Fibroblast of skin of right quadriceps (primary cell): ENCODE measurements at regions not wholly inside any gene's neighbourhood (a gene's known extent, or its start where the extent isn't known, plus 50 kb on each side); places are given as distances from the start of the nearest gene placed in this dataset.
"Not testable (repeated sequence)": the region's sequence is repeated elsewhere in the genome, so short reads cannot be mapped to it uniquely, and the experiment has no call there.

Experiments used
- DNase-seq: peaks from one replicate; pipeline ENCODE4 v3.0.0-alpha.2; 2013

DNA sequence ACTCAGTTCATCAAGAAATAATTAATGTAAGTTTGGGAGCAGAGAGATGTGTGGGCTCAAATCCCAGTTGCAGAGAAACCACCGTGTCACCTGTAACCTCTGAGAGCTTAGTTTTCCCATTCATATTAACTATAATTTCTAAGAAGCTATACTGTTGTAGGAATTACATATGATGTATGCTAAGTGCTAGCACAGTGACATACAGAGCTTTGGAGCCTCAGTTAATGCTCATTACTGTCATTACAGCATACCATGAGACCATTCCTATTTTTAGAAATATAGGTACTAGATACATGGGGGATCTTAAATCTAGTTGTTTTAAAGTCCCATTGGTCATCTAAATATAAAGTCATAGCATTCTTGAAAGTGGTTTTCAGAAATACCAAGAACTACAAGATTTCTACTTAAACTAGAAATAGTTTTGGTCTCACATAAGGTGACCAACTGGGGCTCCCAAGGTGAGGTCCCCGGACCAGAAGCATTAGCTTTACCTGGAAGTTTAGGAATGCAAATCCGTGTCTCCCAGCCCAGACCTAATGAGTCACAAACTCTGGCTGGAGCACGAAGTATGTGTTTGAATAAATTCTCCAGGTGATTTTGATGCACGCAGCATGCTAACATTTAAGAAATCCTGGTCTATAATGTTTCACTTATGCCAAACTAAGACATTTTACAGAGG lies 144.6 kb downstream of the LACC1 start:
- DNase-seq = no peak

- DNase-seq = no peak
Measured at GRCh38 chr13:44024846-44025195, 145.1 kb downstream of the LACC1 start.

DNA sequence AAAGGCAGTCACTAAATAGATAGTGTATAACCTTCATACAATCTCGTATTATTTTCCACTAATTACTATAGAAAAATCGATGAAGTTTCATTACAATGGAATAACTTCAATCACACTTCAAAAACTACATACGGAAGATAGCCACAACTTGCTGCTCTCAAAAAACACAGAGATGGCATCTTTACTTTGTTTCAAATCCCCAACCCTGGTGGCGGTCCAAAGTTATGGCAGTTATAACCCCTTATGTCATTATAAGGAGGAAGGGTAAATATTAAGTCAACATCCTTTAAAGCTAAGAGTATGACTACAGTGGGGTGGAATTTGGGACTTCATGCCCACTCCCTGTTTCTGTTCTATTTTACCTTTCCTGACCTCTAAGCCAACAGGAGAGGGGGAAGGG lies 146.5 kb downstream of the LACC1 start:
- DNase-seq = no peak

GRCh38 chr13:44028734-44029133 lies 149.0 kb downstream of the LACC1 start:
- DNase-seq = no peak

GRCh38 chr13:44030615-44031014 lies 150.9 kb downstream of the LACC1 start:
- DNase-seq = no peak

DNA sequence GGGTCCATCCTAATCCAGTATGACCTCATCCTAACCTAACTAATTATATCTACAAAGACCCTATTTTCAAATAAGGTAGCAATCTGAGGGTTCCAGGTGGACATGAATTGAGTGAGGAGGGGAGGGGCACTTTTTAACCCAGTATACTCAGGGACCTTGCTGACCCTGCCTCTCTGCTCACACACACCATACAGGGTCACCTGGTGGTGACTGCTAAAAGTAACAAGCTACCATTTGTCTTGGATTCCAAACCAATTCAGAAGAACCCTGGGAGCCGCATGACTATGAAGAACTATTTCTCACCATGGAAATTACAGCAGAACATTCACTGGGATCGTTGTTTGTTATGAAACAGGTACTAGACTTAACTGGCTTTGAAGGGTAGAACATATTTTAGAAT lies 151.9 kb downstream of the LACC1 start:
- no peak for DNase-seq

DNA sequence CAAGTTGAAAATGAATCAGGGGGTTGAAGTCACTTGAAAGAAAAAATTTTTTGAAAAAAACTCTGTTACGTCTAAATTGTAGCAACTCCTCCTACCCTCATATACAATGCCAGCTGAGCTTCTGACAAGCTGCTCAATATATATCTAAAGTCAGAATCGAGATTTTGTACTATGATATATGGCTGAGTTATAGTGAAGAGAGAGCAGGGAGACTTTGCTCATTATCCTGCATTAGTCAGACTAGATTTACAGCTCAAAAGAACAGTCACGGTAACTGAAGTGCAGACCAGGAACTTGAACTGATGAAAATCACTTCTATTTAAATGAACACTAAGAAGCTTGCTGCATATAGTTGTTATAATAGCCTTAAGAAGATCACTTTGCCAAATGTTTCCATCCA lies 153.1 kb downstream of the LACC1 start:
- no peak for DNase-seq

DNA sequence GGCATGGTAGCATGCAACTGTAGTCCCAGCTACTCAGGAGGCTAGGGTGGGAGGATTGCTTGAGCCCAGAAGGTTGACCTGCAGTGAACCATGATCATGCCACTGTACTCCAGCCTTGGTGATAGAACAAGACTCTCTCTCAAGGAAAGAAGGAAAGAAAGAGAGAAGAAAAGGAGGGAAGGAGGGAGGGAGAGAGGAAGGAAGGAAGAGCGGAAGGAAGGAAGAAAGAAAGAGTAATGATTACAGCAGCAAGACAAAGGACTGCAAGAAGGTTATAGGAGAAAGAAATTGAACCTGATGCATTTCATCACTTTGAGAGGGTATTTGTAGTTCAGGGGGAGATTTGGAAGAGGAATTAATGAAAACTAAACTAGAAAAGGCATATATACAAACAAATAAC lies 155.7 kb downstream of the LACC1 start:
- DNase-seq = no peak

- peak; percentile 40 for DNase-seq
Measured at GRCh38 chr13:44040070-44040817, 160.5 kb downstream of the LACC1 start.

DNA sequence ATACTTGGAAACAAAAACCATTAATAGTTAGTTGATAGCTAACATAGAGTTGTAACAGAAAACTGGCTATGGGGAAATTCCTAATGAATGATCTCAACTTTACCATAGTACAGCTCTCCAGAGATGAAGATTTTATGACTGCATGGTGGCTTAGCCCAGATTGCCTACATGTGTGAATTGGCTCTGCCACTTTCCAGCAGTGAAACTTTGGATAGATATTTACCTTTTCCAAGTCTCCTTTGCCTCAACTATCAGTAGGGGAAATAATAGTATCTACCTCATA lies 161.1 kb downstream of the LACC1 start:
- peak; percentile 34 for DNase-seq

DNA sequence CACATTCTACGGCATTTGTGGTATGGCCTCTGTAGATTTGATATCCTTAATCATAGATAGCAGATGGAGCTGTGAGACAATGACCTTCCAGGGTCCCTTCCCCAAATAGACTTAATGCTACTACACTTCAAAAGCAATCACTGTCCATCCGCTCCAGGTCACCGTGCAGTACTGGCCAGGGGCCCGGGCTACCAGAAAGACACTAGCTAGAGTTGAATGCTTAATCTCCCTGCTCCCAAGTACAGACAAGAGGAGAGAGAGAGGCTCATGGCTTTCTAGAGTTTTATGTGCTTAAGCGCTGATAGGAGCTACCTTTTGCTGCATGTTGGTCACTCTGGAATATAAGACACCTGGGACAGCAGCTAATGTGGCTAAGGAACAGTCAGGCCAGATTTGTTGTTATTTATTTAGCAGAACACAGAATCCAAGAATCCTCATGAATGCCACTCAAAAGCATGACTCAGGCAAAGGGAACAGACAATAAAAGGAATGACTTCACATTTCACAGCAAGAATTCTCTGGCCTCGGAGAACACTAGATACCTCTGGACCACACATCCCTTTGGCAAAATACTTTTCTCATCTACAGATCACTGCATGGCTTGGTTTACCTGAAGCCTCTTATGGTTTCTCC lies 165.0 kb downstream of the LACC1 start:
- DNase-seq = no peak

- DNase-seq = no peak
Measured at GRCh38 chr13:44045180-44045562, 165.5 kb downstream of the LACC1 start.

- no peak for DNase-seq
Measured at GRCh38 chr13:44046428-44046827, 166.7 kb downstream of the LACC1 start.

DNA sequence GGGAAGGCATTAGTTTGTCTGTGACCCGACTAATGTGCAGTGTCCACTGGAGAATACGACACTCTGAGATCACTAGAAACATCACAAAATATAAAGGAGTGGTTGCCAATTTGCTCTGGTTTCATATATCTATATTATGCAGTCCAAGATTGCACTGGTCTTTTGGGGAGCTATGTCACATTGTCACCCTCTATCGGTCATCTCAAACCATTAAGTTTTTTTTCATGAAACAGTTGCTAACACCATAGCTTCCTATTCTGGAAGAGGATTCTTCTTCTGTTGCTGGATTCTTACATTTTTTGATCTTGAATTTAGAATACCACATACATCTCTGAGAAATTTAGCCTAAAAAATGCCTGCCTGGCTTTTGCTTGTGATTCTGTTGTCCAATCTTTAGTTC lies 168.6 kb downstream of the LACC1 start:
- DNase-seq = no peak

DNA sequence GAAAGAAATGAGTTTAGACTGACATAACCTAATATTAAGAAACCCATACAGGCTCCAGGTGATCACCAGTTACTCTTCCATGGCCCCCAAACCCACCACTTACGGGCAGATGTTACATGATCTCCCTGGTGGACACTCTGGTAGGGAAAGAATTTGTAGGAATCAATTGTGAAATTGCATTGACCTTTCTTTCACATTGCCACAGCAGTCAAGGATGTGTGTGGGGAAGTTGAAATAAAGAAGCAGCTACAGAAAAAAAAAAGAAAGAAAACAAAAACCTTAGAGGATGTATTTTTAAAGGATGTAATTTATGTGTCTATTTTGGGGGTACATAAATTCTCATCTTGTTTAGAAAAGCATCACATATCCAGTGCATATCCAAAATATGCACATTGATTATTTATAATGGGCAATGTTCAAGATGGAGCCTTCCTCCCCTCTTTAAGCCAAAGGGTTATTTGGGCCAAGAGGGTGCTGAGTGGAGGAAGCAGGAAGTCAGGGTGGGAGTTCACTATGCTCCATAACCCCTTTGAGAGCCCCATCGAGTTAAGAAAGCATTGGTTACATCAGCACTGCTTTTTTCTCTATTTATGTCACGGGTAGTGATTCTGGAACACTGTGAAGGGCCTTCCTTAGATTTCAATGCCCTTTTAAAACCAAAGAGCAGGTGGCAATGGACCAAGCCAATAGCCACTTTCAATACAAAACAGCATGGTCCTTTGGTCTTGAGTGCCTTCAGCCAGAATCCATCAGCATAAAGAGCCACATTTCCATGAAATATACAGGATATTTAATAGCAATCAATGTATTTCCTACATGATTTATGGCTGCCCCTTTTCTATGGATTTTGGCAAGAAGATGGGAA lies 169.6 kb downstream of the LACC1 start:
- DNase-seq = no peak

DNA sequence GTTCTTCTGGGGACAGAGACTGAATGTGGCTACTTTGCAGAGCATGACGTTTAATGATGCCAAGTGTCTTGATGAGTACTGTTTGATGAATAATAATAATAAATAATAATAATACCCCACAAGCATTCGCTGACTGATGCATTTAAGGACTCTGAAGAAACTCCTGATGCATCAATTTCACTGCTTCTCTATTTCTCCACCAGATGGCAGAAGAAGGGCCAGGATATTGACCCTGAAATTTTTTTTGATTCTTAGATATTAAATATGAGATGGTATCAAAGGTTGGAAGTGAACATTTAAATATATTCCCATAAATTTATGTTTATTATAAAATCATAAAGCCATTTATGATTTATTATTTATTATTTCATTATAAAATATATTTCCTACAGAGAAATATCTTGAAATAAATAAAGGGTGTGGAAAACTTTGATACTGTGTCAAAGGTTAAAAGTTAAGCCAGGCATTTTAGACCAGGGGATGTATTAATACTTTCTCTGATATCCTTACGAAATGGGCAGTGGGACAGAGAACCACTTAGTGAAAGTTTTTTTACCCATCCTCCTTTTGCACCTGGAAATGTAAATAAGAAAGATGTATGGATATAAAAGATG lies 170.9 kb downstream of the LACC1 start:
- peak; percentile 29 for DNase-seq

GRCh38 chr13:44051405-44051804 lies 171.7 kb downstream of the LACC1 start:
- DNase-seq = no peak

- DNase-seq = peak; percentile 88
Measured at GRCh38 chr13:44051918-44052675, 172.4 kb downstream of the LACC1 start.

DNA sequence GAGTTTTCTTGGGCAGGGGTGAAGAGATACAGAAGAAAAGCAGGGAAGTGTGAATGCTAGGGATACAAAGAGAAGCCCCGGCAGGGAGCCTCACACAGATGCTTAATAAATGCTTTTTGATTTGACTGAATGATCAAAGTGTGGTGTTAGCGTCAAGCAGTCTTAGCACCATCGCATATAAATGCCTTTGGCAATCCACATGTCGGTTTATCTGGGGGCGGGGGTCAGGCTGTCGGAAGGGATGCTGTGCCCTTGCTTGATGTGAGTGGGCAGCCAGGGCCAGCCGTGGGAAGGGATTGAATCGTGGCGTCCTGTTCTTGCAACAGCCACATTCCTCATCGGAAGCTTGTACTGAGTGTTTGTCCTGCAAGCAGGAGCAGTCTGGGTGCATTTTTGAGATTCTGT lies 173.1 kb downstream of the LACC1 start:
- DNase-seq = peak; percentile 49

- no peak for DNase-seq
Measured at GRCh38 chr13:44053208-44053607, 173.5 kb downstream of the LACC1 start.

DNA sequence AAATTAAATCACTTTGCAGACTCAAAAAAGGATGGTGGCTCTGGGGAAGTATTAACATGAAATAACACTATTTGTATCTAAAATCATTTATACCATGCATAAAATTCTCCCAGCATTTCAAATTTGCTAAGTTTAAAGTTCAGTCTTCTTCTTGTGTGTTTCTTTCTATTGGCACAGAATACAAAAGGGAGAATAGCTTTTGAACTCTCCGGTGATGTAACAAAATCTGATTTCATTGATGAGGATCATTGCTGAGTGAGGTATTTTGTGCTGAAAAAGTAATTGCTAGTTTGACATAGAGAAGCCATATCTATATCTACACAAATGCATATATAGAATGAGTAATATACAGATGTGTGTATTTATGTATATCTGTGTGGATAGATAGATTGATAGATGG lies 174.8 kb downstream of the LACC1 start:
- DNase-seq = no peak

DNA sequence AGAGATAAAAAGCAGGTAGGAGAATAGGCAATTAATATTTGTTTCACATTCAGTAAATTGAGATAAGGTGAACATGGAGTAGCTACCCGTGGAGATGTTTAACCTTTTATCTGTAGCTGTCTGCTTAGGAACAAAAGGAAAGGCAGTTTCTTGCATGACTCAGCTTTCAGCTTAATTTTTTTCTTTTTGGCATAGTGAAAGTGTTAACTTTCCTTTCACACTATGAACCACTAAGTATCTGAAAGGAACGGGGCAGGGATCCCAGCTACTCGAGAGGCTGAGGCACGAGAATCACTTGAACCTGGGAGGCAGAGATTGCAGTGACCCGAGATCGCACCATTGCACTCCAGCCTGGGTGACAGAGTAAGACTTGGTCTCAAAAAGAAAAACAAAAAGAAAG lies 176.0 kb downstream of the LACC1 start:
- not testable (repeated sequence) for DNase-seq
